ENCODE measurements at regions not wholly inside any gene's neighbourhood (a gene's known extent, or its start where the extent isn't known, plus 50 kb on each side); places are given as distances from the start of the nearest gene placed in this dataset. TPM values are rescaled to one million over a fixed set of nuclear protein-coding genes. Genes with fewer than 3 reads are reported as not detected.

- Histone ChIP-seq H3K4me2 (replicated peaks; ENCODE audit: extremely low read depth, low read length, poor library complexity, severe bottlenecking) (no peak overlapping the region), H4K20me1 (ENCODE audit: insufficient read depth, low read length) (no peaks in the 10 kb centered on the region), H3K9ac (ENCODE audit: insufficient read depth, low read length, poor library complexity, severe bottlenecking) (no peak overlapping the region), H3K9me3 (replicated peaks in 1 of 2; ENCODE audit: control insufficient read depth in 1 of 2, insufficient read depth in 1 of 2, low read length in 2 of 2) (no peaks in the 10 kb centered on the region), H2AFZ (ENCODE audit: insufficient read depth, low read depth, low read length, poor library complexity, severe bottlenecking) (no peak overlapping the region), H3K4me3 (replicated peaks in 1 of 3; ENCODE audit: low read depth in 2 of 3, low read length in 3 of 3) (no peak overlapping the region), H3K36me3 (replicated peaks in 1 of 2; ENCODE audit: control insufficient read depth in 1 of 2, insufficient read depth in 2 of 2, low read length in 2 of 2) (no peaks in the 10 kb centered on the region), H3K27ac (ENCODE audit: low read depth in 1 of 2, low read length in 2 of 2) (no peak overlapping the region), H3K4me1 (ENCODE audit: control insufficient read depth in 1 of 2, insufficient read depth in 2 of 2, low read length in 2 of 2) (no peaks in the 10 kb centered on the region), H3K27me3 (ENCODE audit: control insufficient read depth in 2 of 2, insufficient read depth in 2 of 2, low read length in 2 of 2) (no peaks in the 10 kb centered on the region), H3K79me2 (ENCODE audit: insufficient read depth, low read length) (no peaks in the 10 kb centered on the region)
- H3K9me3 Mint-ChIP-seq: peaks cover 0 to 3% (median 2%) of the 10 kb centered on the region in 7 donors
- no peak overlapping the region for H3K4me3 Mint-ChIP-seq
- no peaks in the 10 kb centered on the region for H3K36me3 Mint-ChIP-seq
- H3K27ac Mint-ChIP-seq: no peak overlapping the region
- no peaks in the 10 kb centered on the region for H3K4me1 Mint-ChIP-seq
- WGBS (ENCODE audit: insufficient coverage): 52% methylated on average over 8 of the region's 9 CpGs
- intact Hi-C loops (cut with micrococcal nuclease): no loop called here
- DNase-seq: no peak
- H3K27me3 Mint-ChIP-seq (ENCODE audit: low read depth in 3 of 3): peaks cover under 1 to 2% (median 1%) of the 10 kb centered on the region in 3 donors
- no peak for TF ChIP-seq CTCF (IDR thresholded peaks at IDR 0.05)
Measured at GRCh38 chrX:578531-578930, 52.1 kb upstream of the SHOX start.

GRCh38 chrX:580030-580429, 50.6 kb upstream of the SHOX start:
- Histone ChIP-seq H3K27me3 (ENCODE audit: control insufficient read depth in 2 of 2, insufficient read depth in 2 of 2, low read length in 2 of 2) (no peaks in the 10 kb centered on the region), H3K36me3 (replicated peaks in 1 of 2; ENCODE audit: control insufficient read depth in 1 of 2, insufficient read depth in 2 of 2, low read length in 2 of 2) (no peaks in the 10 kb centered on the region), H2AFZ (ENCODE audit: insufficient read depth, low read depth, low read length, poor library complexity, severe bottlenecking) (no peak overlapping the region), H4K20me1 (ENCODE audit: insufficient read depth, low read length) (no peaks in the 10 kb centered on the region), H3K4me1 (ENCODE audit: control insufficient read depth in 1 of 2, insufficient read depth in 2 of 2, low read length in 2 of 2) (no peaks in the 10 kb centered on the region), H3K9ac (ENCODE audit: insufficient read depth, low read length, poor library complexity, severe bottlenecking) (no peak overlapping the region), H3K79me2 (ENCODE audit: insufficient read depth, low read length) (no peaks in the 10 kb centered on the region), H3K27ac (ENCODE audit: low read depth in 1 of 2, low read length in 2 of 2) (no peak overlapping the region), H3K9me3 (replicated peaks in 1 of 2; ENCODE audit: control insufficient read depth in 1 of 2, insufficient read depth in 1 of 2, low read length in 2 of 2) (peaks cover 5 to 7% of the 10 kb centered on the region in 2 donors), H3K4me3 (replicated peaks in 1 of 3; ENCODE audit: low read depth in 2 of 3, low read length in 3 of 3) (no peak overlapping the region), H3K4me2 (replicated peaks; ENCODE audit: extremely low read depth, low read length, poor library complexity, severe bottlenecking) (no peak overlapping the region)
- no peak for DNase-seq
- no peak overlapping the region for H3K4me3 Mint-ChIP-seq
- H3K36me3 Mint-ChIP-seq: no peaks in the 10 kb centered on the region
- H3K27me3 Mint-ChIP-seq (ENCODE audit: low read depth in 3 of 3): peaks cover 1 to 3% (median 2%) of the 10 kb centered on the region in 3 donors
- H3K4me1 Mint-ChIP-seq: no peaks in the 10 kb centered on the region
- intact Hi-C loops (cut with micrococcal nuclease): no loop called here
- no CpG with 5 or more reads among the region's 7 CpGs for WGBS (ENCODE audit: insufficient coverage)
- no peak for TF ChIP-seq CTCF (IDR thresholded peaks at IDR 0.05)
- no peak overlapping the region for H3K27ac Mint-ChIP-seq
- H3K9me3 Mint-ChIP-seq: peaks cover 0 to 12% (median 7%) of the 10 kb centered on the region in 7 donors

Small RNAs in the stretch of these regions (small RNA-seq; reads per million reads assigned to genes)
- not detected for gene KRT18P53 (ENCODE audit: insufficient read length, low read depth)

All from CD14-positive monocyte (primary cell).